HepG2 (cell line): ENCODE measurements at regions not wholly inside any gene's neighbourhood (a gene's known extent, or its start where the extent isn't known, plus 50 kb on each side); places are given as distances from the start of the nearest gene placed in this dataset.

Experiments used
- ATAC-seq: fragments of 200-7000 bp; cut with Tn5 transposase; 3 replicates; pipeline ENCODE4 v1.9.1; 2020; ENCODE audit warnings: mild to moderate bottlenecking, moderate library complexity
- BruUV-seq: library from RNA; stranded (reverse); fragments of 400-500 nt; replicated peaks from 2 replicates; lab custom pipeline; 2021; lab: Mats Ljungman, UMichigan
- CTCF ChIA-PET: fragments of 300-600 bp; formaldehyde crosslinking; extraction: SDS; loops from one replicate; lab custom pipeline; 2021; ENCODE audit warnings: low total read pairs, inconsistent platforms, low intra/inter-chr PET ratio; lab: Yijun Ruan, JAX
- POLR2A ChIA-PET: fragments of 350-600 bp; sonication (Branson Sonifier 250); formaldehyde crosslinking; loops from one replicate; lab custom pipeline; 2020; ENCODE audit warnings: antibody characterized with exemption, inconsistent platforms; lab: Yijun Ruan, JAX
- DNase-seq: peaks from one replicate; pipeline ENCODE4 v3.0.0-alpha.2; 2015; ENCODE audit warnings: low spot score
- FAIRE-seq: peaks from 3 replicates; lab custom pipeline; 2011; peaks lifted over from hg19 to GRCh38; lab: Jason Lieb, UNC
- H2AFZ ChIP-seq: one replicate; pipeline ENCODE4 v1.6.1; 2011; ENCODE audit warnings: low read length, inconsistent platforms
- H3K27ac ChIP-seq: fragments of 300-600 bp; 3 replicates; pipeline ENCODE4 v1.8.0; 2011; ENCODE audit warnings: mixed run types, mild to moderate bottlenecking, mixed read lengths, low read length, inconsistent platforms; ENCODE audit not compliant: insufficient read depth; ENCODE audit errors: extremely low read length
- H3K27me3 ChIP-seq, 2 experiments: fragments of 200-600 bp in 1 of 2; 2 replicates in 1 of 2; 3 replicates in 1 of 2; pipeline versions ENCODE4 v1.6.0 to v1.8.0; 2011; ENCODE audit warnings: low read length in 2 of 2, mild to moderate bottlenecking in 2 of 2, moderate library complexity in 2 of 2, inconsistent platforms in 1 of 2; ENCODE audit not compliant: insufficient read depth in 2 of 2, control insufficient read depth in 1 of 2
- H3K36me3 ChIP-seq, 2 experiments: fragments of 200-600 bp in 1 of 2; replicated peaks in 1 of 2; 2 replicates in 1 of 2; 3 replicates in 1 of 2; pipeline versions ENCODE4 v1.5.1 to v1.8.0; 2011; ENCODE audit warnings: low read length in 2 of 2, inconsistent platforms in 1 of 2; ENCODE audit not compliant: insufficient read depth in 2 of 2, control insufficient read depth in 1 of 2
- H3K4me1 ChIP-seq: 2 replicates; pipeline ENCODE4 v1.5.1; 2012; ENCODE audit warnings: low read length, inconsistent platforms; ENCODE audit not compliant: insufficient read depth
- H3K4me2 ChIP-seq: 2 replicates; pipeline ENCODE4 v1.6.0; 2011; ENCODE audit warnings: low read depth, low read length, inconsistent platforms
- H3K4me3 ChIP-seq, 3 experiments: fragments of 200-600 bp in 1 of 3; sonication (generic), shearing (Covaris generic) in 1 of 3; replicated peaks in 1 of 3; 2 replicates each; pipeline ENCODE4 v1.5.1; 2011 to 2016; ENCODE audit warnings: low read length in 3 of 3, inconsistent platforms in 2 of 3, low read depth in 2 of 3, mild to moderate bottlenecking in 2 of 3, control low read depth in 1 of 3, mixed read lengths in 1 of 3; ENCODE audit not compliant: insufficient read depth in 1 of 3
- H3K79me2 ChIP-seq: one replicate; pipeline ENCODE4 v1.6.1; 2011; ENCODE audit warnings: low read length, inconsistent platforms; ENCODE audit not compliant: insufficient read depth
- H3K9ac ChIP-seq: 2 replicates; pipeline ENCODE4 v1.6.0; 2011; ENCODE audit warnings: mild to moderate bottlenecking, low read depth, low read length, inconsistent platforms; ENCODE audit not compliant: insufficient read depth
- H3K9me3 ChIP-seq: 2 replicates; pipeline ENCODE4 v1.5.1; 2012; ENCODE audit warnings: mild to moderate bottlenecking, low read length
- H4K20me1 ChIP-seq: 2 replicates; pipeline ENCODE4 v1.6.0; 2011; ENCODE audit warnings: inconsistent platforms, mild to moderate bottlenecking, low read length, moderate library complexity; ENCODE audit not compliant: insufficient read depth
- AGO2 ChIP-seq: fragments of 200-400 bp; formaldehyde crosslinking; optimal IDR thresholded peaks from 2 replicates; pipeline ENCODE3; 2017; ENCODE audit warnings: mild to moderate bottlenecking, low read depth, low read length, moderate library complexity
- GFI1 ChIP-seq: sonication (generic); formaldehyde crosslinking; IDR thresholded peaks from 2 replicates; pipeline ENCODE4 v1.5.0; 2020; ENCODE audit warnings: missing genetic modification reagents, mild to moderate bottlenecking, borderline replicate concordance
- HMGA1 ChIP-seq: sonication (generic); formaldehyde crosslinking; conservative IDR thresholded peaks from 2 replicates; pipeline ENCODE4 v1.4.0; 2020; ENCODE audit warnings: missing genetic modification reagents
- HNRNPH1 ChIP-seq: fragments of 200-400 bp; formaldehyde crosslinking; optimal IDR thresholded peaks from 2 replicates; pipeline ENCODE3; 2017; ENCODE audit warnings: mild to moderate bottlenecking, low read depth, low read length
- HNRNPLL ChIP-seq: fragments of 200-400 bp; formaldehyde crosslinking; IDR thresholded peaks from 2 replicates; pipeline ENCODE4 v1.6.1; 2017; ENCODE audit warnings: mild to moderate bottlenecking, low read depth, low read length; ENCODE audit not compliant: poor library complexity, severe bottlenecking
- KLF13 ChIP-seq: sonication (generic); formaldehyde crosslinking; IDR thresholded peaks from 2 replicates; pipeline ENCODE4 v1.4.0; 2020; ENCODE audit warnings: mild to moderate bottlenecking, missing genetic modification reagents
- RBAK ChIP-seq: sonication (generic); formaldehyde crosslinking; IDR thresholded peaks from 2 replicates; pipeline ENCODE4 v1.5.1; 2020; ENCODE audit warnings: mild to moderate bottlenecking, missing genetic modification reagents
- YY1 ChIP-seq: IDR thresholded peaks from 2 replicates; pipeline ENCODE4 v1.6.1; 2011; ENCODE audit warnings: low read length, low read depth, moderate library complexity, mild to moderate bottlenecking; ENCODE audit not compliant: insufficient read depth, insufficient replicate concordance
- ZFP36 ChIP-seq: fragments of 150-350 bp; IDR thresholded peaks from 2 replicates; pipeline ENCODE4 v1.6.1; 2018; ENCODE audit warnings: borderline replicate concordance, low read length, low read depth; ENCODE audit not compliant: partially characterized antibody
- ZNF143 ChIP-seq: sonication (generic); formaldehyde crosslinking; IDR thresholded peaks from 2 replicates; pipeline ENCODE4 v1.4.0; 2020; ENCODE audit warnings: missing genetic modification reagents
- ZNF33B ChIP-seq: sonication (generic); formaldehyde crosslinking; IDR thresholded peaks from 2 replicates; pipeline ENCODE4 v1.5.1; 2020; ENCODE audit warnings: mild to moderate bottlenecking, missing genetic modification reagents
- ZNF563 ChIP-seq: sonication (generic); formaldehyde crosslinking; IDR thresholded peaks from 2 replicates; pipeline ENCODE4 v1.8.0; 2022; ENCODE audit warnings: mild to moderate bottlenecking, moderate library complexity, missing genetic modification reagents
- ZNF788 ChIP-seq: sonication (generic); formaldehyde crosslinking; IDR thresholded peaks from 2 replicates; pipeline ENCODE4 v1.5.0; 2020; ENCODE audit warnings: mild to moderate bottlenecking, missing genetic modification reagents, borderline replicate concordance
- ZNF883 ChIP-seq: sonication (generic); formaldehyde crosslinking; IDR thresholded peaks from 2 replicates; pipeline ENCODE4 v1.5.1; 2020; ENCODE audit warnings: mild to moderate bottlenecking, missing genetic modification reagents; ENCODE audit errors: not compliant biosample characterization
- WGBS: methylation state at CpG from one replicate; pipeline ENCODE4 v1.1.6; 2017; ENCODE audit warnings: low lambda C conversion rate; 5-methylcytosine and 5-hydroxymethylcytosine counted together
- in situ Hi-C: cut with HindIII; loops from 2 replicates; pipeline ENCODE4 v1.10.0; 2017; ENCODE audit warnings: low pct_unique_long_range_greater_than_20kb; ENCODE audit not compliant: extremely low pct_ligation_motif_present
- intact Hi-C: fragments of 100-400 bp; cut with micrococcal nuclease; formaldehyde crosslinking; loops from one replicate; pipeline ENCODE4 v1.10.0; 2022; ENCODE audit not compliant: unreplicated experiment
- TF ChIP-seq, protein P1 (sequence below): sonication (generic); formaldehyde crosslinking; IDR thresholded peaks from 2 replicates; pipeline ENCODE4 v1.8.0; 2022; ENCODE audit warnings: low read depth, missing genetic modification reagents

DNA sequence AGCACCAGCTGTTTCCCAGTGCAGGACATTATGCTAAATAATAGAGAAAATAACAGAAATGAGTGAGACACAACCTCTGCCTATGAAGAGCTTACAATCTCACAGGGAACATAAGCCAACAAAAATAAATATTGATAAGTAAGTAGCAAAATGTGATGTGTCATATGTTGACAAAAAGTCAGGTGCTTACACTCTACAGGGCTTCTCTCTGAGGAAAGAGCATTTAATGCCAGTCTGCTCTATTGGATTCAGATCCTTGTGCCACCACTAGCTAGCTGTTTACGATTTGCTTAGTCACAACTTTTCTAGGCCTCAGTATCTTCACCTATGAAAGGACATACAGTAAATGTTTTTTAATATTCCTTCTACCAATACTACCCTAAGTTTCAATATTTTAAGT lies 500.9 kb upstream of the NAALADL2 start (continued):
- TF ChIP-seq, protein P1, sequence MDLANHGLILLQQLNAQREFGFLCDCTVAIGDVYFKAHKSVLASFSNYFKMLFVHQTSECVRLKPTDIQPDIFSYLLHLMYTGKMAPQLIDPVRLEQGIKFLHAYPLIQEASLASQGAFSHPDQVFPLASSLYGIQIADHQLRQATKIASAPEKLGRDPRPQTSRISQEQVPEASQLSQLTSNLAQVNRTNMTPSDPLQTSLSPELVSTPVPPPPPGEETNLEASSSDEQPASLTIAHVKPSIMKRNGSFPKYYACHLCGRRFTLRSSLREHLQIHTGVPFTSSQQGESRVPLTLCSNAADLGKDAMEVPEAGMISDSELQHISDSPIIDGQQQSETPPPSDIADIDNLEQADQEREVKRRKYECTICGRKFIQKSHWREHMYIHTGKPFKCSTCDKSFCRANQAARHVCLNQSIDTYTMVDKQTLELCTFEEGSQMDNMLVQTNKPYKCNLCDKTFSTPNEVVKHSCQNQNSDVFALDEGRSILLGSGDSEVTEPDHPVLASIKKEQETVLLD: no peak
- TF ChIP-seq YY1: no peak
- no peak for TF ChIP-seq GFI1 (CRISPR knock-in tag)
- TF ChIP-seq ZNF563: no peak
- no peak for TF ChIP-seq RBAK (CRISPR knock-in tag)

DNA sequence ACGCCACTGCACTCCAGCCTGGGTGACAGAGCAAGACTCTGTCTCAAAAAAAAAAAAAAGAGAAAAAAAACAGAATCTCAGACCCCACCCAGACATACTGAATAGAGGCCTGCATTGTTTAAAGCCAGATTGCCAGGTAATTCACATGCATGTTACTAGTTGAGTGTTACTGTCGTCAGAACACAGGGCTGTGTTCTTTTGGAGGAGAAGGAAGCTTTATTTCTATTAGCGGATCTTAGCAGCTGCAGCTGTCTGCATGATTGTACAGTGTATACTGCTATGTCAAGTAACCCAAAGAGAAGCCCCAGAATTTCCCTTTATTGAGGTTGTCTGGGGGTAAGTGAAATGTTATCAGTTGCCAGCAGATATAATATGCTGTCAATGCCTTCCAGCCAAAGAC lies 496.6 kb upstream of the NAALADL2 start:
- CTCF ChIA-PET: no interaction called here
- Histone ChIP-seq H3K27ac (no peak overlapping the region), H4K20me1 (no peaks in the 10 kb centered on the region), H3K9me3 (peaks cover 4% of the 10 kb centered on the region; the same call in 1 of the 2 replicates), H3K36me3 (no peaks in the 10 kb centered on the region), H3K4me3 (no peak overlapping the region), H2AFZ (no peak overlapping the region), H3K79me2 (no peaks in the 10 kb centered on the region), H3K27me3 (no peaks in the 10 kb centered on the region), H3K4me2 (no peak overlapping the region), H3K4me1 (no peaks in the 10 kb centered on the region), H3K9ac (no peak overlapping the region)
- BruUV-seq: no TSS peak
- in situ Hi-C loops: no loop called here
- DNase-seq (no peak), ATAC-seq (no peak), FAIRE-seq (no peak)
- POLR2A ChIA-PET: no interaction called here
- WGBS: 27% methylated on average over 3 of the region's 3 CpGs
- intact Hi-C loops: no loop called here
- TF ChIP-seq ZFP36: no peak
- TF ChIP-seq KLF13 (CRISPR knock-in tag): no peak
- no peak for TF ChIP-seq ZNF143 (CRISPR knock-in tag)
- no peak for TF ChIP-seq ZNF883
- TF ChIP-seq HNRNPLL: no peak
- no peak for TF ChIP-seq AGO2
- TF ChIP-seq HMGA1 (CRISPR knock-in tag): no peak
- TF ChIP-seq ZNF33B: no peak
- no peak for TF ChIP-seq HNRNPH1
- no peak for TF ChIP-seq ZNF788 (CRISPR knock-in tag)
